Smooth muscle cell (in vitro differentiated cells): ENCODE measurements at regions not wholly inside any gene's neighbourhood (a gene's known extent, or its start where the extent isn't known, plus 50 kb on each side); places are given as distances from the start of the nearest gene placed in this dataset.
"Not testable (repeated sequence)": the region's sequence is repeated elsewhere in the genome, so short reads cannot be mapped to it uniquely, and the experiment has no call there.

ENCODE experiments used
- DNase-seq: peaks from one replicate; lab custom pipeline; 2025; ENCODE audit not compliant: unreplicated experiment; lab: John Stamatoyannopoulos, UW
- H2AFZ ChIP-seq: fragments of 200-600 bp; sonication (generic); 2 replicates; pipeline ENCODE4 v1.6.0; 2016; ENCODE audit warnings: antibody characterized with exemption, low read depth, mild to moderate bottlenecking
- H3F3A ChIP-seq: fragments of 200-600 bp; sonication (generic); 2 replicates; pipeline ENCODE4 v1.6.0; 2017; ENCODE audit warnings: antibody characterized with exemption, low read depth
- H3K27ac ChIP-seq: fragments of 200-600 bp; sonication (generic); 2 replicates; pipeline ENCODE4 v1.5.1; 2016; ENCODE audit warnings: low read depth, mild to moderate bottlenecking
- H3K27me3 ChIP-seq: fragments of 200-600 bp; sonication (generic); 2 replicates; pipeline ENCODE4 v1.6.1; 2016; ENCODE audit warnings: low read depth, mild to moderate bottlenecking
- H3K36me3 ChIP-seq: fragments of 200-600 bp; sonication (generic); 2 replicates; pipeline ENCODE4 v1.5.1; 2016; ENCODE audit warnings: low read depth
- H3K4me1 ChIP-seq: fragments of 200-600 bp; sonication (generic); 2 replicates; pipeline ENCODE4 v1.5.1; 2016; ENCODE audit warnings: low read depth
- H3K4me2 ChIP-seq: fragments of 200-600 bp; sonication (generic); 2 replicates; pipeline ENCODE4 v1.6.0; 2016; ENCODE audit warnings: mild to moderate bottlenecking
- H3K4me3 ChIP-seq: fragments of 200-600 bp; sonication (generic); 2 replicates; pipeline ENCODE4 v1.5.1; 2016; ENCODE audit warnings: mild to moderate bottlenecking
- H3K79me2 ChIP-seq: fragments of 200-600 bp; sonication (generic); 2 replicates; pipeline ENCODE4 v1.6.0; 2016; ENCODE audit warnings: low read depth, mild to moderate bottlenecking
- H3K9ac ChIP-seq: fragments of 200-600 bp; sonication (generic); 2 replicates; pipeline ENCODE4 v1.6.0; 2016; ENCODE audit warnings: low read depth
- H3K9me3 ChIP-seq: fragments of 200-600 bp; sonication (generic); replicated peaks from 2 replicates; pipeline ENCODE4 v1.5.1; 2016; ENCODE audit warnings: low read depth
- H4K20me1 ChIP-seq: fragments of 200-600 bp; sonication (generic); 2 replicates; pipeline ENCODE4 v1.6.0; 2016; ENCODE audit warnings: low read depth
- CTCF ChIP-seq: fragments of 200-600 bp; sonication (generic); IDR thresholded peaks from 2 replicates; pipeline ENCODE4 v1.5.1; 2017; ENCODE audit warnings: borderline replicate concordance, mild to moderate bottlenecking, antibody characterized with exemption; ENCODE audit not compliant: insufficient read depth, poor library complexity, severe bottlenecking
- WGBS: methylation state at CpG from one replicate; pipeline ENCODE4 v1.1.7; 2016; ENCODE audit warnings: low lambda C conversion rate; 5-methylcytosine and 5-hydroxymethylcytosine counted together

DNA sequence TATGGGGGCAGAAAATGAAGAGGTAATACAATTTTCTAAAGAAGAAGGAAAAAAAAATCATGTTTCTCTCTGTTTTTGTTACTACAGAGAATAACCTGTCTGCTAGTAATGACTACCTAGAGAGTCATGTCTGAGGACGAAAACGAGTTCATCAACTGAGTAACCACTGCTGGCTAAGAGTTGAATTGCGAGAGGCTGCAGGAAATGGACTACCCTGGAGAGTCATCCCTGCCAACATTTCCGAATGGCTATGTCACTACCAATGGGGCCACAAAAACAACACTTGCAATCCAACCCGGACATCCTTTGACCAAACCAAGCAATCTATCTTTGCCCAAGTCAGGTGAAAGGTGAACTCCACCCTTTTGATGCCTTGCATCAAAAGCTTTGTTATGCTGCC lies 120.6 kb downstream of the FCRL5 start:
- WGBS = 81% methylated on average over 5 of the region's 5 CpGs

DNA sequence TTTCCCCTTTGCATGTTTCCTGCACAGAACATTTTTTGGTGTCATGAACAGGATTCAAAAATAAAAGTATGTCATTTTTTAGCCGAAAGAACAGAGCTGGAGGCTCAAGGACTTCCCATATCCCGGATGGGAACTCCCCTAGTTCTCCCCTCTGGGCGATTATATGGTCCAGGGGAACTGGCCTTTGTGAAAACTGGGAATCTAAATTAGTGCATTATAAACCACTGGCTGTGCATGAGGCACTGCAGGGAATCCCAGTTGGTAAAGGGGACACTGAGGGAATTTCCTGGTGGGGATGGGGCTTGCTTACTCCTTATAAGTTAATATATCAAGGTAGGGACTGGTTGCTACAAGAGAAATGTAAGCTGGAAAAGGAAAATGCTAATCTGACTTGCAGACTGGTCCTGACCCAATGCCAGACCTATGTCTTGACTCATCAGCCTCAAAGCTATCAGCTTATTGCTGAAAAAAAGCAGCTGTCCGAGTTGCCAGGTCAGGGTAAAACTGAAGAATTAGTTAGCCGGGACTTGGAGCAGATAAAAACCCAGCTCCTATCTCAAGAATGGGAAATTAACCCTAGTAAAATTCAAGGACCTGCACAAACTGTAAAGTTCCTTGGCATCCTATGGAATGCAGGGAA lies 122.6 kb downstream of the FCRL5 start:
- Histone ChIP-seq H3K27ac (peak overlapping the region; percentile 60), H3K9ac (no peak overlapping the region), H3K9me3 (no peaks in the 10 kb centered on the region), H3K79me2 (no peaks in the 10 kb centered on the region), H3K27me3 (no peaks in the 10 kb centered on the region), H2AFZ (no peak overlapping the region), H3K4me2 (peak overlapping the region; percentile 54), H3F3A (peaks cover 15% of the 10 kb centered on the region), H3K36me3 (no peaks in the 10 kb centered on the region), H3K4me1 (no peaks in the 10 kb centered on the region), H3K4me3 (no peak overlapping the region), H4K20me1 (no peaks in the 10 kb centered on the region)
- no peak for DNase-seq
- TF ChIP-seq CTCF = no peak
- WGBS = 35% methylated on average over 5 of the region's 5 CpGs

More for the DNA sequence above, 120.6 kb downstream of the FCRL5 start:
- no peaks in the 10 kb centered on the region for H3K9me3 ChIP-seq
- H2AFZ ChIP-seq = no peak overlapping the region
- no peaks in the 10 kb centered on the region for H3K27me3 ChIP-seq
- H3K9ac ChIP-seq = no peak overlapping the region
- H3K79me2 ChIP-seq = no peaks in the 10 kb centered on the region
- H3K27ac ChIP-seq = peak overlapping the region; percentile 60
- no peaks in the 10 kb centered on the region for H4K20me1 ChIP-seq
- no peak overlapping the region for H3K4me2 ChIP-seq
- peaks cover 15% of the 10 kb centered on the region for H3F3A ChIP-seq
- no peak for TF ChIP-seq CTCF
- DNase-seq = no peak
- no peak overlapping the region for H3K4me3 ChIP-seq
- no peaks in the 10 kb centered on the region for H3K36me3 ChIP-seq
- H3K4me1 ChIP-seq = no peaks in the 10 kb centered on the region

GRCh38 chr1:157423764-157424163 lies 128.6 kb downstream of the FCRL5 start:
- not testable (repeated sequence) for H4K20me1 ChIP-seq, H3K4me3 ChIP-seq, H3K9me3 ChIP-seq, H2AFZ ChIP-seq, H3K9ac ChIP-seq, H3K27me3 ChIP-seq, DNase-seq, H3K27ac ChIP-seq, H3K79me2 ChIP-seq, H3K36me3 ChIP-seq, H3K4me1 ChIP-seq, H3F3A ChIP-seq, H3K4me2 ChIP-seq
- WGBS = 93% methylated on average over 1 of the region's 1 CpG

DNA sequence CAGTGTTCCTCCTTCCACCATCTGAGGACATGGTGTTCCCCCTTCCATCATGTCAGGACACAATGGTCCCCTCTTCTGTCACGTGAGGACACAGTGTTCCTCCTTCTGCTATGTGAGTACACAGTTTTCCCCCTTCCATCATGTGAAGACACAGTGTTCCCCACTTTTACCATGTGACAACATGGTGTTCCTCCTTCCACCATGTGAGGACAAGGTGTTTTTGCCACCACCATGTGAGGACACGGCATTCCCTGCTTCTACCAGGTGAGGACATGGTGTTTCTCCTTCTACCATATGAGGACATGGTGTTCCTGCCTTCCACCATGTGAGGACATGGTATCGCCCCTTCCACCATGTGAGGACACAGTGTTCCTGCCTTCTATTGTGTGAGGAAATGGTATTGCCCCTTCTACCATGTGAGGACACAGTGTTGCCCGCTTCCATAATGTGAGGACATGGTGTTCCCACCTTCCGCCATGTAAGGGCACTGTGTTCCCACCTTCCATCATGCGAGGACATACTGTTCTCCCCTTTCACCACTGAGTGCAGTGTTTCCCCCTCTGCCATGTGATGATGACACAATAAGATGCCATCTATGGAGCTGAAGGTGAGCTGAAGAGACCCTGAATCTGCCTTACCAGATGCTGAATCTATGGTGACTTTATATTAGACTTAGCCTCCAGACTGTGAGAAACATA lies 132.3 kb downstream of the FCRL5 start:
- H3K27ac ChIP-seq = no peak overlapping the region
- 97% methylated on average over 6 of the region's 6 CpGs for WGBS
- H4K20me1 ChIP-seq = no peaks in the 10 kb centered on the region
- no peak overlapping the region for H3K9ac ChIP-seq
- H3K36me3 ChIP-seq = no peaks in the 10 kb centered on the region
- DNase-seq = no peak
- no peak for TF ChIP-seq CTCF
- no peaks in the 10 kb centered on the region for H3K9me3 ChIP-seq
- H3K4me1 ChIP-seq = no peaks in the 10 kb centered on the region
- no peak overlapping the region for H3K4me3 ChIP-seq
- H3F3A ChIP-seq = no peaks in the 10 kb centered on the region
- H3K79me2 ChIP-seq = no peaks in the 10 kb centered on the region
- no peak overlapping the region for H2AFZ ChIP-seq
- no peak overlapping the region for H3K4me2 ChIP-seq
- H3K27me3 ChIP-seq = no peaks in the 10 kb centered on the region
